ENCODE measurements at regions not wholly inside any gene's neighbourhood (a gene's known extent, or its start where the extent isn't known, plus 50 kb on each side); places are given as distances from the start of the nearest gene placed in this dataset.

GRCh38 chr10:23692736-23693135, 253.9 kb downstream of the OTUD1 start:
- no peak overlapping the region for H3K9ac ChIP-seq
- TF ChIP-seq Cebpa-rat (IDR thresholded peaks at IDR 0.05), result no peak
- no peak overlapping the region for H3K4me3 ChIP-seq
- no peak overlapping the region for H3K27ac ChIP-seq
- H3K27me3 ChIP-seq, result no peaks in the 10 kb centered on the region
- H3K36me3 ChIP-seq, result no peaks in the 10 kb centered on the region
- H4K20me1 ChIP-seq, result no peaks in the 10 kb centered on the region
- H3K4me1 ChIP-seq, result no peaks in the 10 kb centered on the region
- peaks cover 33% of the 10 kb centered on the region for H3K9me3 ChIP-seq
- H3K4me2 ChIP-seq, result no peak overlapping the region

- no peak overlapping the region for H3K4me3 ChIP-seq
- H3K4me1 ChIP-seq, result no peaks in the 10 kb centered on the region
- H3K36me3 ChIP-seq, result no peaks in the 10 kb centered on the region
- no peak for TF ChIP-seq Cebpa-rat (IDR thresholded peaks at IDR 0.05)
- H3K27ac ChIP-seq, result no peak overlapping the region
- no peaks in the 10 kb centered on the region for H4K20me1 ChIP-seq
- no peak overlapping the region for H3K4me2 ChIP-seq
- H3K27me3 ChIP-seq, result no peaks in the 10 kb centered on the region
- H3K9me3 ChIP-seq, result peaks cover 33% of the 10 kb centered on the region
- no peak overlapping the region for H3K9ac ChIP-seq
Measured at GRCh38 chr10:23693501-23693901, 254.6 kb downstream of the OTUD1 start.

GRCh38 chr10:23693925-23694324, 255.1 kb downstream of the OTUD1 start:
- H3K4me3 ChIP-seq, result no peak overlapping the region
- H3K4me2 ChIP-seq, result no peak overlapping the region
- peaks cover 33% of the 10 kb centered on the region for H3K9me3 ChIP-seq
- no peak for TF ChIP-seq Cebpa-rat (IDR thresholded peaks at IDR 0.05)
- H3K4me1 ChIP-seq, result no peaks in the 10 kb centered on the region
- no peak overlapping the region for H3K9ac ChIP-seq
- no peaks in the 10 kb centered on the region for H3K36me3 ChIP-seq
- H4K20me1 ChIP-seq, result no peaks in the 10 kb centered on the region
- H3K27me3 ChIP-seq, result no peaks in the 10 kb centered on the region
- H3K27ac ChIP-seq, result no peak overlapping the region

GRCh38 chr10:23694446-23694920, 255.6 kb downstream of the OTUD1 start:
- Histone ChIP-seq H3K9me3 (peaks cover 33% of the 10 kb centered on the region), H3K4me3 (no peak overlapping the region), H3K27ac (no peak overlapping the region), H3K4me2 (no peak overlapping the region), H3K4me1 (no peaks in the 10 kb centered on the region), H3K27me3 (no peaks in the 10 kb centered on the region), H3K36me3 (no peaks in the 10 kb centered on the region), H3K9ac (no peak overlapping the region), H4K20me1 (no peaks in the 10 kb centered on the region)
- no peak for TF ChIP-seq Cebpa-rat (IDR thresholded peaks at IDR 0.05)

- Histone ChIP-seq H3K9ac (no peak overlapping the region), H3K27ac (no peak overlapping the region), H4K20me1 (no peaks in the 10 kb centered on the region), H3K4me3 (no peak overlapping the region), H3K9me3 (peaks cover 33% of the 10 kb centered on the region), H3K27me3 (no peaks in the 10 kb centered on the region), H3K4me2 (no peak overlapping the region), H3K36me3 (no peaks in the 10 kb centered on the region), H3K4me1 (no peaks in the 10 kb centered on the region)
- TF ChIP-seq Cebpa-rat (IDR thresholded peaks at IDR 0.05), result no peak
Measured at GRCh38 chr10:23694921-23695824, 256.3 kb downstream of the OTUD1 start.

- Histone ChIP-seq H3K4me2 (no peak overlapping the region), H3K36me3 (no peaks in the 10 kb centered on the region), H3K9me3 (peaks cover 33% of the 10 kb centered on the region), H3K4me3 (no peak overlapping the region), H4K20me1 (no peaks in the 10 kb centered on the region), H3K27me3 (no peaks in the 10 kb centered on the region), H3K4me1 (no peaks in the 10 kb centered on the region), H3K9ac (no peak overlapping the region), H3K27ac (no peak overlapping the region)
- TF ChIP-seq Cebpa-rat (IDR thresholded peaks at IDR 0.05), result no peak
Measured at GRCh38 chr10:23695825-23696420, 257.0 kb downstream of the OTUD1 start.

GRCh38 chr10:23696476-23696875, 257.6 kb downstream of the OTUD1 start:
- no peaks in the 10 kb centered on the region for H3K36me3 ChIP-seq
- no peaks in the 10 kb centered on the region for H4K20me1 ChIP-seq
- no peak overlapping the region for H3K27ac ChIP-seq
- no peak for TF ChIP-seq Cebpa-rat (IDR thresholded peaks at IDR 0.05)
- no peak overlapping the region for H3K9ac ChIP-seq
- no peaks in the 10 kb centered on the region for H3K4me1 ChIP-seq
- peaks cover 33% of the 10 kb centered on the region for H3K9me3 ChIP-seq
- no peaks in the 10 kb centered on the region for H3K27me3 ChIP-seq
- no peak overlapping the region for H3K4me2 ChIP-seq
- no peak overlapping the region for H3K4me3 ChIP-seq

GRCh38 chr10:23702977-23703414, 264.1 kb downstream of the OTUD1 start:
- no peak overlapping the region for H3K9ac ChIP-seq
- no peaks in the 10 kb centered on the region for H3K36me3 ChIP-seq
- no peak overlapping the region for H3K27ac ChIP-seq
- no peaks in the 10 kb centered on the region for H3K27me3 ChIP-seq
- H4K20me1 ChIP-seq, result no peaks in the 10 kb centered on the region
- H3K4me1 ChIP-seq, result no peaks in the 10 kb centered on the region
- H3K4me3 ChIP-seq, result no peak overlapping the region
- H3K9me3 ChIP-seq, result no peaks in the 10 kb centered on the region; the same call in 1 of the 2 replicates
- TF ChIP-seq Cebpa-rat (IDR thresholded peaks at IDR 0.05), result no peak
- peak overlapping the region; percentile 32 for H3K4me2 ChIP-seq

GRCh38 chr10:23715363-23715762, 276.5 kb downstream of the OTUD1 start:
- H3K9ac ChIP-seq, result no peak overlapping the region
- no peak overlapping the region for H3K27ac ChIP-seq
- no peaks in the 10 kb centered on the region for H3K27me3 ChIP-seq
- no peaks in the 10 kb centered on the region for H4K20me1 ChIP-seq
- H3K4me3 ChIP-seq, result no peak overlapping the region
- H3K4me2 ChIP-seq, result no peak overlapping the region
- no peak for TF ChIP-seq Cebpa-rat (IDR thresholded peaks at IDR 0.05)
- H3K4me1 ChIP-seq, result no peaks in the 10 kb centered on the region
- no peaks in the 10 kb centered on the region for H3K9me3 ChIP-seq
- H3K36me3 ChIP-seq, result no peaks in the 10 kb centered on the region

- H3K27me3 ChIP-seq, result no peaks in the 10 kb centered on the region
- H3K27ac ChIP-seq, result no peak overlapping the region
- H4K20me1 ChIP-seq, result no peaks in the 10 kb centered on the region
- no peak overlapping the region for H3K9ac ChIP-seq
- H3K9me3 ChIP-seq, result no peaks in the 10 kb centered on the region
- TF ChIP-seq Cebpa-rat (IDR thresholded peaks at IDR 0.05), result no peak
- no peaks in the 10 kb centered on the region for H3K36me3 ChIP-seq
- no peak overlapping the region for H3K4me3 ChIP-seq
- H3K4me1 ChIP-seq, result no peaks in the 10 kb centered on the region
- H3K4me2 ChIP-seq, result no peak overlapping the region
Measured at GRCh38 chr10:23717913-23718312, 279.0 kb downstream of the OTUD1 start.
